Activated B cell treated with CpG ODN at 0.5 μM for 24 hours (primary cell): ENCODE measurements at regions not wholly inside any gene's neighbourhood (a gene's known extent, or its start where the extent isn't known, plus 50 kb on each side); places are given as distances from the start of the nearest gene placed in this dataset.

Experiments
- ATAC-seq: fragments of 200-7000 bp; cut with Tn5 transposase; one replicate; pipeline ENCODE4 v1.10.0; 2021; ENCODE audit warnings: low read depth, mild to moderate bottlenecking, moderate library complexity
- CTCF ChIA-PET: fragments of 350-600 bp; sonication (Branson Sonifier 250); formaldehyde crosslinking; loops from one replicate; lab custom pipeline; 2021; ENCODE audit warnings: antibody characterized with exemption; lab: Charles Lee
- POLR2A ChIA-PET: fragments of 350-600 bp; sonication (Branson Sonifier 250); formaldehyde crosslinking; loops from one replicate; lab custom pipeline; 2021; ENCODE audit warnings: antibody characterized with exemption; lab: Charles Lee
- DNase-seq: peaks from one replicate; pipeline ENCODE4 v3.0.0; 2022
- H3K27ac Mint-ChIP-seq: one replicate; pipeline ENCODE4 v1.8.0; 2020; ENCODE audit warnings: mixed read lengths
- H3K27me3 Mint-ChIP-seq: one replicate; pipeline ENCODE4 v1.8.0; 2021; ENCODE audit warnings: mixed read lengths
- H3K36me3 Mint-ChIP-seq: one replicate; pipeline ENCODE4 v1.8.0; 2021; ENCODE audit warnings: low read depth, mixed read lengths
- H3K4me1 Mint-ChIP-seq: one replicate; pipeline ENCODE4 v1.8.0; 2021; ENCODE audit warnings: mixed read lengths
- H3K4me3 Mint-ChIP-seq: one replicate; pipeline ENCODE4 v1.8.0; 2020; ENCODE audit warnings: mild to moderate bottlenecking, mixed read lengths
- H3K9me3 Mint-ChIP-seq: one replicate; pipeline ENCODE4 v1.8.0; 2020; ENCODE audit warnings: mixed read lengths
- intact Hi-C: fragments of 100-400 bp; cut with micrococcal nuclease; formaldehyde crosslinking; loops from one replicate; pipeline ENCODE4 v1.15.1; 2024
- TF ChIP-seq, protein P1 (sequence below): fragments of 200-600 bp; IDR thresholded peaks from one replicate; pipeline ENCODE4 v1.8.0; 2022; ENCODE audit warnings: antibody characterized with exemption, mild to moderate bottlenecking

DNA sequence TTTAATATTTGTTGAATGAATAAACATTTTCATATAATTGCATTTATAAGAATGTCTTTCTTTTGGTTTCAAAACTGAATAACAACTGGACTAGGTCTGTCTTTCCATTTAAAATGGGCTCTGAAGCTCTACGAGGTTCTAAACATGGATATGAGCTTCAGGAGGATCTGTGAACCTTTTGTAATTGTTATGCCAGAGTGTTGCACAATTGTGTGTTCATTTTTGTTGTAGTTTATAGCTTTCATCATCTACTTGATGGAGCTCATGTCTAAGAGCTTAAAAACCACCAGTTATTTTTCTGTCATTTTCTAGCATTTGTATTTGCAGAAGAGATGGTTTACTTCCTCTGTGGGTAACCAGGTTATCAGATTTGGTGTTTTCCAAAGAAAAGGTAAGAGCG lies 265.7 kb upstream of the NPY start:
- TF ChIP-seq, protein P1, sequence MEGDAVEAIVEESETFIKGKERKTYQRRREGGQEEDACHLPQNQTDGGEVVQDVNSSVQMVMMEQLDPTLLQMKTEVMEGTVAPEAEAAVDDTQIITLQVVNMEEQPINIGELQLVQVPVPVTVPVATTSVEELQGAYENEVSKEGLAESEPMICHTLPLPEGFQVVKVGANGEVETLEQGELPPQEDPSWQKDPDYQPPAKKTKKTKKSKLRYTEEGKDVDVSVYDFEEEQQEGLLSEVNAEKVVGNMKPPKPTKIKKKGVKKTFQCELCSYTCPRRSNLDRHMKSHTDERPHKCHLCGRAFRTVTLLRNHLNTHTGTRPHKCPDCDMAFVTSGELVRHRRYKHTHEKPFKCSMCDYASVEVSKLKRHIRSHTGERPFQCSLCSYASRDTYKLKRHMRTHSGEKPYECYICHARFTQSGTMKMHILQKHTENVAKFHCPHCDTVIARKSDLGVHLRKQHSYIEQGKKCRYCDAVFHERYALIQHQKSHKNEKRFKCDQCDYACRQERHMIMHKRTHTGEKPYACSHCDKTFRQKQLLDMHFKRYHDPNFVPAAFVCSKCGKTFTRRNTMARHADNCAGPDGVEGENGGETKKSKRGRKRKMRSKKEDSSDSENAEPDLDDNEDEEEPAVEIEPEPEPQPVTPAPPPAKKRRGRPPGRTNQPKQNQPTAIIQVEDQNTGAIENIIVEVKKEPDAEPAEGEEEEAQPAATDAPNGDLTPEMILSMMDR: no peak
- Mint-ChIP-seq H3K9me3 (peaks cover 5% of the 10 kb centered on the region), H3K4me1 (no peaks in the 10 kb centered on the region), H3K4me3 (no peak overlapping the region), H3K27me3 (peaks cover 2% of the 10 kb centered on the region), H3K27ac (no peak overlapping the region), H3K36me3 (no peaks in the 10 kb centered on the region)
- intact Hi-C loops: no loop called here
- ATAC-seq: no peak
- no peak for DNase-seq
- ChIA-PET POLR2A (no interaction called here), CTCF (no interaction called here)

DNA sequence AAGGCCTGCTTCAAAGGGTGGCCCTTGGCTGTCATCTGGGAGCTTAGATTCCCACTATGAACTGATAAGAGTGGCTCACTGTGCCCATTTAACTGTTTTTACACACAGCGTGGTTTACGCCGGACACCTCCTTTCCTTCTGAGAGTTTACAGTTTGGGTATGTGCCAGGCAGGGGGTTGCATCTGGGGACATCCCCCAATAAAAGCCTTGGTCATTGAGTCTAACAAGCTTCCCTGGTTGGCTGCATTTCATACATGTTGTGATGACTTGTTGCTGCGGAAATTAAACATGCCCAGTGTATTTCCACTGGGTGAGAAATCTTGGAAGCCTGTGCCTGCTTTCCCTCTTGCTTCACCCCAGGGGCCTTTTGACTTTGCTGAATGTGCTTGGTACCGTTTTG lies 264.1 kb upstream of the NPY start:
- no peak for ATAC-seq
- no peak for DNase-seq
- Mint-ChIP-seq H3K36me3 (no peaks in the 10 kb centered on the region), H3K9me3 (peaks cover 5% of the 10 kb centered on the region), H3K27me3 (peaks cover 2% of the 10 kb centered on the region), H3K4me3 (no peak overlapping the region), H3K27ac (no peak overlapping the region), H3K4me1 (no peaks in the 10 kb centered on the region)
- TF ChIP-seq, protein P1: no peak
- POLR2A ChIA-PET: no interaction called here
- CTCF ChIA-PET: no interaction called here
- intact Hi-C loops: no loop called here

DNA sequence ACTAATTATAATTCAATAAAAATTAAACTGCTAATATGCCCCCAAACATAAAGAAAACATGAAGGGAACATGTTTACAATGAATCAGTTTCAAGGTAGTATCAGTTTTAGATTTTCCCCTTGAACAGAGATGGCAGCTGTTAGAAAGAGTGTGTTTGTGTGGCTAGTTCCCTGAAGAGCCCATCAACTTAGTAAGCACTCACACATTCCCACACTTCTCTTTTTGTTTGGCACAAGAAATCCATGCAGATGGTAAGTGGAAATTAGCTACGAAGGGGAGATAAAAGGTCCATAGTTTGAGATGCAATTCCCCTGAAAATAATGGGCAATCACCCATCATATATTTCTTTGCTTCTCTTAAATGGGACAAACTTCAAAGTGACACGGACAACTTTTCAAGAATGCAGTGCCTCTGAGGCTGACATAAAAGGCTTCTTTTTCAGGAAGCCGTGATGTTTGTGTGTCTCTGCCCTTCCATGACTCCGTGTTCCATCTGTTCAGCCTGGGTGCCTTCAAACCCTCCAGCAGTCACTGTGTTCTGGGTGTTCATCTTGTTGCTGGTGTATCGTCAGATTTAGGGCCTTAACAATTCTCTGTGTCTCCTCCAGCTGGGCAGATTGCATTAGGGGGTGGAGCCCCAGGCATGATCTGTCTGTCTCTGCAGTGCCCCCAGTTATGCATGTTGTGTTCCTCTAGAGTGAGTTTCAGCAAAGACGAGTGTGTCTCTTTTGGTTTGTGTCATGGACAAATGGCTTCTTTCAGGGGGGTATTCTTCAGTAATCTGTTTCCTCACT lies 259.5 kb upstream of the NPY start:
- intact Hi-C loops: no loop called here
- ChIA-PET POLR2A (no interaction called here), CTCF (no interaction called here)
- H3K27ac Mint-ChIP-seq: no peak overlapping the region
- H3K27me3 Mint-ChIP-seq: peaks cover 2% of the 10 kb centered on the region
- ATAC-seq (no peak), DNase-seq (no peak)
- no peaks in the 10 kb centered on the region for H3K4me1 Mint-ChIP-seq
- H3K9me3 Mint-ChIP-seq: no peaks in the 10 kb centered on the region
- no peak overlapping the region for H3K4me3 Mint-ChIP-seq
- TF ChIP-seq, protein P1: no peak
- H3K36me3 Mint-ChIP-seq: no peaks in the 10 kb centered on the region

DNA sequence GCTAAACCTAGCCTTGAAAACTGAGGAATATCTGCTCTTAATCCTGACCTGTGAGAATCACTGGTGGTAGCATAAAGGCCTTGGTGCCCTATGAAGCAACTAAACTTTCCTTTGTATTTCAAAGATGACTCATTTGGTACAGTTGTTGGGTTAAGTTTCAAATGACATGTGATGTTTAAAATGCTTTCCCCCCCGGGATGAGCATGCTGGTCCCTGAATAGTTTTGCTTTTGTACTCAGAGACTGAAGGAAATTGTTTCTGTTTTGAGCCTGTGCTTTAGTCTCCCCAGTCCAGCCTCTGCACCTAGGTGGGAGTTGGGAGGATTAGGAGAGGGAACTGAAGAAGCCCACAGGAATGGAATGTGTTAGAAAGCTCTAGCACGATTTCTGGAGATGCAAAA lies 258.9 kb upstream of the NPY start:
- TF ChIP-seq, protein P1: no peak
- Mint-ChIP-seq H3K27me3 (peaks cover 2% of the 10 kb centered on the region), H3K4me1 (no peaks in the 10 kb centered on the region), H3K27ac (no peak overlapping the region), H3K36me3 (no peaks in the 10 kb centered on the region), H3K4me3 (no peak overlapping the region), H3K9me3 (no peaks in the 10 kb centered on the region)
- ATAC-seq (no peak), DNase-seq (no peak)
- CTCF ChIA-PET: no interaction called here
- POLR2A ChIA-PET: no interaction called here
- intact Hi-C loops: no loop called here

DNA sequence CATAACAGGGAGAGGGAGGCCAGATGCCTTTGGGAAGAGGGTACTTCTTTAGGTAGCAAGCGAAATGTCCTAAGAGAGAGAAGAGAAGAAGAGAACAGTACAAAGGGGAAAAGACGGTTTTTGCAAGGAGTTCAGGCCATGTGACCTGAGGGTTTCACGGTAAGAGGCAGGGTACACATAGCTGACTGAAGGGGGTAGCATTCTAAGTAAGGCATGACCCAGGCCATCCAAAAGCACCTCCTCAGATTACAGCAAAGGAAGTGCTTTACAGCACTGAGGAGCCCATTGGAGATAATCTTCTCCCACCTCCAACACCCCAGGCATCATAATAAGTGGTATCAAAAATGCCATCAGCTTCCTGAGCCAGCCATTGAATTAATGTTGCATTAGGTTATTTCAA lies 258.2 kb upstream of the NPY start:
- TF ChIP-seq, protein P1: no peak
- no peaks in the 10 kb centered on the region for H3K36me3 Mint-ChIP-seq
- ATAC-seq (no peak), DNase-seq (no peak)
- no peaks in the 10 kb centered on the region for H3K4me1 Mint-ChIP-seq
- no peaks in the 10 kb centered on the region for H3K9me3 Mint-ChIP-seq
- peaks cover 2% of the 10 kb centered on the region for H3K27me3 Mint-ChIP-seq
- no peak overlapping the region for H3K4me3 Mint-ChIP-seq
- ChIA-PET POLR2A (no interaction called here), CTCF (no interaction called here)
- intact Hi-C loops: no loop called here
- no peak overlapping the region for H3K27ac Mint-ChIP-seq
